ENCODE measurements at regions not wholly inside any gene's neighbourhood (a gene's known extent, or its start where the extent isn't known, plus 50 kb on each side); places are given as distances from the start of the nearest gene placed in this dataset.

DNA sequence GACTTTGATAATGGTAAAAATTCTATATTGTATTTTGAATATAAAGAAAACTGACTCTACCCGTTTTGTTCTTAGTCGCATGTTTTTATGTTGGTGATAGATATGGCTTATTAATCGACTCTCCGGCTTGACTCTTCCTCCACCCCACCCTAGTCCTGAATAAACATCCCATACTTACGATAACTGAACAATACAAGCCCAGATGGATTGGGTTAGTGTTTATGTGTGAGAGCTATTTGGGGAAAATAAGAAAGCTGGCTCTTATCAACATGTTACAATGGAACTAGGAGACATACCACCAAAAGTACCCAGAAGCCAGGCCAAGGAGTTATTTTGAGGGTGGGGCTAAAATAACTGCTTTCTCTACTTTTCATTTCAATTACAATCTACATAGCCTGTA lies 796.3 kb downstream of the DIAPH3 start:
- DNase-seq = no peak

GRCh38 chr13:59367904-59368303 lies 795.8 kb downstream of the DIAPH3 start:
- no peaks in the 10 kb centered on the region for H3K9me3 ChIP-seq (ENCODE audit: severe bottlenecking)
- TF ChIP-seq, protein P1, sequence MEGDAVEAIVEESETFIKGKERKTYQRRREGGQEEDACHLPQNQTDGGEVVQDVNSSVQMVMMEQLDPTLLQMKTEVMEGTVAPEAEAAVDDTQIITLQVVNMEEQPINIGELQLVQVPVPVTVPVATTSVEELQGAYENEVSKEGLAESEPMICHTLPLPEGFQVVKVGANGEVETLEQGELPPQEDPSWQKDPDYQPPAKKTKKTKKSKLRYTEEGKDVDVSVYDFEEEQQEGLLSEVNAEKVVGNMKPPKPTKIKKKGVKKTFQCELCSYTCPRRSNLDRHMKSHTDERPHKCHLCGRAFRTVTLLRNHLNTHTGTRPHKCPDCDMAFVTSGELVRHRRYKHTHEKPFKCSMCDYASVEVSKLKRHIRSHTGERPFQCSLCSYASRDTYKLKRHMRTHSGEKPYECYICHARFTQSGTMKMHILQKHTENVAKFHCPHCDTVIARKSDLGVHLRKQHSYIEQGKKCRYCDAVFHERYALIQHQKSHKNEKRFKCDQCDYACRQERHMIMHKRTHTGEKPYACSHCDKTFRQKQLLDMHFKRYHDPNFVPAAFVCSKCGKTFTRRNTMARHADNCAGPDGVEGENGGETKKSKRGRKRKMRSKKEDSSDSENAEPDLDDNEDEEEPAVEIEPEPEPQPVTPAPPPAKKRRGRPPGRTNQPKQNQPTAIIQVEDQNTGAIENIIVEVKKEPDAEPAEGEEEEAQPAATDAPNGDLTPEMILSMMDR (IDR thresholded peaks at IDR 0.05; ENCODE audit: low read depth, low read length) = no peak
- H3K4me3 ChIP-seq (ENCODE audit: low read depth, low read length) = no peak overlapping the region

More for the DNA sequence above, 796.3 kb downstream of the DIAPH3 start:
- Histone ChIP-seq H3K27ac (no peak overlapping the region), H3K36me3 (no peaks in the 10 kb centered on the region), H3K27me3 (ENCODE audit: insufficient read depth, low read depth, severe bottlenecking) (no peaks in the 10 kb centered on the region), H3K9me3 (ENCODE audit: severe bottlenecking) (no peaks in the 10 kb centered on the region), H3K4me3 (ENCODE audit: low read depth, low read length) (no peak overlapping the region)
- TF ChIP-seq, protein P1 (IDR thresholded peaks at IDR 0.05; ENCODE audit: low read depth, low read length) = no peak

GRCh38 chr13:59368693-59369092 lies 795.0 kb downstream of the DIAPH3 start:
- no peaks in the 10 kb centered on the region for H3K9me3 ChIP-seq (ENCODE audit: severe bottlenecking)
- DNase-seq = no peak
- TF ChIP-seq, protein P1 (IDR thresholded peaks at IDR 0.05; ENCODE audit: low read depth, low read length) = no peak

More at GRCh38 chr13:59367904-59368303, 795.8 kb downstream of the DIAPH3 start:
- Histone ChIP-seq H3K27ac (no peak overlapping the region), H3K27me3 (ENCODE audit: insufficient read depth, low read depth, severe bottlenecking) (no peaks in the 10 kb centered on the region), H3K36me3 (no peaks in the 10 kb centered on the region)
- no peak for DNase-seq

DNA sequence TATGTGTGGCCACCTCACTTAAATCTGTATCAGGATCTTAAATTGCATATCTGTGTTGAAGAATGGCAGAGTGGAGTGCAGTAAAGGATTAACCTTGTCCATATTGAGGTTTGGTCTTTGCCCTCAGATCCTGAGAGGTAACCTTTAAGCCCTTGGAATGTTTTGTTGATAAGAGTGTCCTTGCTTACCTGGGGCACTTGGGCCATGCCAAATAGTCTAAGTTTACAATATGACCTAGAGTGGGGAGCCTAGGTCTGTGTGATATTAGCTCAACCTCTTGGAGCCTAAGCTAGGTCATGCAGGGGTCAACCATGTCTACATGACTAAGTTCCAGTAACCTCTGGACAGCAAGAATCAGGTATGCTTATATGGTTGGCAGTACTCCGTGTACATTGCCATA lies 792.5 kb downstream of the DIAPH3 start:
- no peak for DNase-seq
- Histone ChIP-seq H3K4me3 (ENCODE audit: low read depth, low read length) (no peak overlapping the region), H3K27me3 (ENCODE audit: insufficient read depth, low read depth, severe bottlenecking) (no peaks in the 10 kb centered on the region), H3K36me3 (no peaks in the 10 kb centered on the region), H3K27ac (no peak overlapping the region), H3K9me3 (ENCODE audit: severe bottlenecking) (no peaks in the 10 kb centered on the region)
- TF ChIP-seq, protein P1 (IDR thresholded peaks at IDR 0.05; ENCODE audit: low read depth, low read length) = no peak

More at GRCh38 chr13:59368693-59369092, 795.0 kb downstream of the DIAPH3 start:
- Histone ChIP-seq H3K36me3 (no peaks in the 10 kb centered on the region), H3K27ac (no peak overlapping the region), H3K4me3 (ENCODE audit: low read depth, low read length) (no peak overlapping the region), H3K27me3 (ENCODE audit: insufficient read depth, low read depth, severe bottlenecking) (no peaks in the 10 kb centered on the region)

DNA sequence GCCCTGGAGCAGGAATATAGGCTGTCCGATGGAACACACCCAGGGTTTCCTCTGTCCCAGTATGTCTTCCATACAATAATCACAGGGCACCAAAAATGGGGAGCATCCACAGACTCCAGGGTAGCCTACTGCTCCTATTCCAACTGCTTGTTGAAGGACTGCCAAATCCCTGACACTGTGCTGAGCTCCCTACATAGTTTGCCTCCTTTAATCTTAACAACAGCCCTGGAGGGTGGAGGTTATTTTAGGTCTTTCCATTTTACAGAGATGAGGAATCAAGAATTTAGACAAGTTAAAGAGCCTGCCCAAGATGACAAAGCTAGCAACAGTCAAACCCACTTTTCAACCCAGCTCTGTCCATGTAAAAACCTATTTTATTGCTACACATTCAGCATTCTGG lies 790.4 kb downstream of the DIAPH3 start:
- Histone ChIP-seq H3K27ac (no peak overlapping the region), H3K27me3 (ENCODE audit: insufficient read depth, low read depth, severe bottlenecking) (no peaks in the 10 kb centered on the region), H3K9me3 (ENCODE audit: severe bottlenecking) (no peaks in the 10 kb centered on the region), H3K36me3 (no peaks in the 10 kb centered on the region), H3K4me3 (ENCODE audit: low read depth, low read length) (no peak overlapping the region)
- TF ChIP-seq, protein P1 (IDR thresholded peaks at IDR 0.05; ENCODE audit: low read depth, low read length) = no peak
- no peak for DNase-seq

- H3K36me3 ChIP-seq = no peaks in the 10 kb centered on the region
- no peak for DNase-seq
- H3K27me3 ChIP-seq (ENCODE audit: insufficient read depth, low read depth, severe bottlenecking) = no peaks in the 10 kb centered on the region
- H3K4me3 ChIP-seq (ENCODE audit: low read depth, low read length) = no peak overlapping the region
- no peak overlapping the region for H3K27ac ChIP-seq
- TF ChIP-seq, protein P1 (IDR thresholded peaks at IDR 0.05; ENCODE audit: low read depth, low read length) = no peak
- no peaks in the 10 kb centered on the region for H3K9me3 ChIP-seq (ENCODE audit: severe bottlenecking)
Observed at GRCh38 chr13:59374691-59375090, 789.0 kb downstream of the DIAPH3 start.

Measured in WERI-Rb-1 (cell line).